Inflammatory macrophage treated with lipopolysaccharide for 4 hours (primary cell): ENCODE measurements at regions not wholly inside any gene's neighbourhood (a gene's known extent, or its start where the extent isn't known, plus 50 kb on each side); places are given as distances from the start of the nearest gene placed in this dataset.

ENCODE experiments used
- DNase-seq: peaks from one replicate; pipeline ENCODE4 v3.0.0-alpha.2; 2020

DNA sequence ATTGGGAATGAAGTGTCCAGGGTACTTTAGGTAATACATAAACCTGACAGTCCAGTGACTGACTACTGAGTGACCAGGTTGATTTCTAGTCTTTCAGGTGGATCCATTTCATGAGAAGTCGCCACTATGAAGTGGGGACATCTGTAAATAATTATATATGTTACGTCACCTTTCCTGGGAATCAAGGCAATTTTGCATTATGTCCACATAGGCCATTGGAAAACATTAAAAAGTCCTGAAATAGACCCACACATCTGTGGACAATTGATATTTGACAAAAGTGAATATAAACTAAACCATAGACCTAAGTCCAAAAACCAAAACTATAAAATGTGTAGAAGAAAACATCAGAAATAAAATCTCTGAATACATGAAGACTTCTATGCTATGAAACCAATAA lies 231.5 kb downstream of the C6orf118 start:
- no peak for DNase-seq

DNA sequence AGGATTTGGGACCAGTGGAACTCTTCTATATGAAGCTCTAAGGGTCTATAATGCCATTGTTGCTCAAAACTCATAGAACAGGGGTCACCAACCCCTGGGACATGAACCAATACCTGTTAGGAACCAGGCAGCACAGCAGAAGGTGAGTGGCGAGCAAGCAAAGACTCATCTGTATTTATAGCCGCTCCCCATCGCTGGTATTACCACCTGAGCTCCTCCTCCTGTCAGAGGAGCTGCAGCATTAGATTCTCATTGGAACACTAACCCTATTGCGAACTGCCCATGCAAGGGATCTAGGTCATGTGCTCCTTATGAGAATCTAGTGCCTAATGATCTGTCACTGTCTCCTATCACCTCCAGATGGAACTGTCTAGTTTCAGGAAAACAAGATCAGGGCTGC lies 237.5 kb downstream of the C6orf118 start:
- no peak for DNase-seq

DNA sequence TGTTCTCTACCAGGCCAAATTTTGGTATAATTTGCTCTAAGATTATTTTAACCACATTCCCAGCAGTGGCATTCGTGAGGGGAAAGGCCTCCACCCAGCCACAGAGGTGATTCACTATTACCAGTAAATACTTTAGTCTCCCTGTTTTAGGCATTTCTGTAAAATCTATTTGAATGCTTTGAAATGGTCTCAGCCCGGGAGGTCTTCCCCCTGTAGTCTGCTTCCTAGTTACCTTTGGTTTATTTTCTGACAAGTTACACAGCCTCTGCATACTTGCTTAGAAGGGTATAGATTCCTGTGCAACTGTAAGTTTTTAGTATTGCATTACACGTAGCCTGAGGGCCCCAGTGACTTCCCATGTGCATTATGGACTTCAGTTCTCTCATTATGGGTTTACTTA lies 248.7 kb downstream of the C6orf118 start:
- no peak for DNase-seq

DNA sequence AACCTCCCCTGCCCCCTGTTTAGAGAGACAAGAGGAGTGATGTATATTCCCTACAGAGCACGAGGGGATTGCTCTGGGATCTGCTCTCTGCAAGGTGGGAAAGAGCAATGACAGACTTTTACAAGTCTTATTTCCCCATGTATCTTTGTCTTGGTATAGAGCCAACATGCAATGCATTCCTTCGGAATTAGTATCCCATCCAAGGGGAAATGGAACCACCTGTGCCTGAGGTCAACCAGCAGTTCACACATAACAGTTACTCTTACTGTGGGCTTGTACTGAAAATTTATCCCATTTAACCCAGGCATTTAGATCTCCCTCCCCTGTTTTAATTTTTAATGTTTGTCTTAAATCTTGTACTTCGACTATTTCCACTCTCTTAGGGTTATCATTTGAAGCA lies 250.4 kb downstream of the C6orf118 start:
- DNase-seq, result no peak

DNA sequence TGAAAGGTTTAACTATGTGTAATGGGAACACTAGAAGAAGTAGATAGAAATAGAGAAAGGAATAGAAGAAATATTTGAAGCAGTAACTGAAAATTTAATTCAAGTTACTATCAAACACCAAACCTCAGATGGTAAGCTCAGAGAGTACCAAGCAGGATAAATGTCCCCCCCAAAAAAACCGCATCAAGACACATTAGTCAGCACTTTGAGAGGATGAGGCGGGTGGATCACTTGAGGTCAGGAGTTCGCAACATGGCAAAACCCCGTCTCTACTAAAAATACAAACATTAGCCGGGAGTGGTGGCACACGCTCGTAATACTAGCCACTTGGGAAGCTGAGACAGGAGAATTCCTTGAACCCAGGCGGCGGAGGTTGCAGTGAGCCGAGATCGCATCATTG lies 253.1 kb downstream of the C6orf118 start:
- DNase-seq, result no peak

DNA sequence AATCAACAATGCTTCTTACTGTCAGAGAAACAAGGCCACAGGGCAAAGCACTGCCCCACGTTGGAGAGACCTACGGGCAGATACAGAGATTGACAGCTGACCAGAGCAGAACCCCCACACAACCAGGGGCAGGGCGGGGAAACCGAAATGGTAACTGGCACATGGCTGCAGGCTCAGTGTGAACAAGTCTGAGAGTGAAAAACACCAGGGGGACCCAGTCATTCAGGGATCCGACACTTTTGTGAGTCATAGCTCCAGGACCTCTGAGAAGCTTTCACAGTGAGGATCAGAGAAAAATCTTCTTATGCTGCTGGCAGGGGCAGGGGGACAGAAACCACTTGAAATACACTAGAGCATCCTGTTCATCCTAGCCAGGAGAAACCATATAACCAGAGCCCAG lies 254.2 kb downstream of the C6orf118 start:
- DNase-seq, result no peak

DNA sequence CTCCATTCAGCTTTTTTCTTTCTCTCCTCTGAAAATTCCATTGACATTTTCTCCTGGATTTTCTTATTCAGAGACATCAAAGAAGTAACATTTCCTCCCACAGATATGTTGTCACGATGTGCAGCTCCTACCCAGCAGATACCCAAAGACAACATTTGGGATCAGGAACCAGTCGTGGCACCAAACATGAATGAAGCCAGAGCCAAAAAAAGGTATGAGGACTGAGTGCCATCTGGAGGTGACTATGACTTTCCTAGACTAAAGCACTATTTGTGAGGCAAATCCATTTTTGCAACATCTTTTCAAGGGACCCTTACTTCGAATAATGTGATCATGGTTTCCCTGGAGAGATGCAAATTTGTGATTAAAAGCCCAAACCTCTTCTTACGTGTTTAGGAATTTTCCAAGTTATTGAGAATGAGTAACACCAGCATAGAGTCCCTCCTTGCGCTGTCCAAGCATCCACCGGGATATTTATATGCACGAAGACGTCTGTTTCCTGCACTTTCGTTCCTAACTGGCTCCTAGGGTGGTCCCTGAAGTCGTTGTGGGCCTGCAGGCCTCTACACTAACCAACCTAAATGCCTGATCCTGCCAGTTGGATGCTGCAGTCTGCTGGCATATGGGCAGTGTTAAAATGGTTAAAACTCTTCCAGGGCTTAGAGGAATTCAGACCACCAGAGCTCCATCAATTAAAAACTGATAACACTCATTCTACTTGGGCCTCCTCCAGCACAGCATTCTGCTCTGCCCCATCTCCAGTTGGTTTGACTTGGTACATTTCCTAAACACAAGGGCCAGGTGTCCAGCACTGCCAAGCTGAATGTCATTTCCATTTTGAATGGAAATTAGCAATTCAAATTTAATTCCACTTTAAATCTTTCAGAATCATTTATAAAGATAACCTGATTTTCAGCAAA lies 256.6 kb downstream of the C6orf118 start:
- DNase-seq, result no peak

DNA sequence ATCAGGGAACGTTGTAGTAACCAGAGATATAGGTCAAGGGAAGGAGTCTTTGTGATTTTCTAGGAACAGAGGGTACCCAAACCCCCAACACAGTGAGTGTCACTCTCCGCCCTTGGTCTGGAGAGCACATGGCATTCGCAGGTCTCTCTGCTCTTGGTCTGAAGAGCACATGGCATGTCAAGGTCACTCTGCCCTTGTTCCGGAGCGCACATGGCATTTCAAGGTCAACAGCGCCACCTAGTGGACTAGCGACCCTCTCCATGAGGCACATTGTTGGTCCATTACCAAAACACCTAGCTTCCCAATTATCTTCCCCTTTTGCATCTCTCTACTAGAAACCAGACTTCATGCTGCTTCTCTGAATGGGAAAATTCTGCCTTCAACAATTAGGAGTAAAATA lies 260.0 kb downstream of the C6orf118 start:
- DNase-seq, result no peak

DNA sequence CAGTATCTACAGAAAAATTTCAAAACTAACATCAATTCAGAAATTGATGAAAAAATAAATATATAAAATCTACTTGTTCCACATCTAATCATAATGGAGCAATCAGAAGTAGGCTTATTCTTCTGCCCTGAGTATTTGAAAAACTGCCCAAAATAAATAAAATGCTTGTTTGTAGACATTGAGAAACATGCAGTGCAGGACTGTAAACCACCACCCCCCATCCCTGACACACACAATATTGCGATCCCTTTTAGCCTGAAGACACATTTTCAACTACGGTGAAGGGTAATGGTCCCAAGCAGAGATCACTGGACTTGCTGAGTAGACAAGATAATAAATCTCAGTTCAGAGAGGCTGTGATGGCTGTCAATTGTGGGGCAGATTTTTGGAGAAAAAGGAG lies 261.5 kb downstream of the C6orf118 start:
- no peak for DNase-seq

DNA sequence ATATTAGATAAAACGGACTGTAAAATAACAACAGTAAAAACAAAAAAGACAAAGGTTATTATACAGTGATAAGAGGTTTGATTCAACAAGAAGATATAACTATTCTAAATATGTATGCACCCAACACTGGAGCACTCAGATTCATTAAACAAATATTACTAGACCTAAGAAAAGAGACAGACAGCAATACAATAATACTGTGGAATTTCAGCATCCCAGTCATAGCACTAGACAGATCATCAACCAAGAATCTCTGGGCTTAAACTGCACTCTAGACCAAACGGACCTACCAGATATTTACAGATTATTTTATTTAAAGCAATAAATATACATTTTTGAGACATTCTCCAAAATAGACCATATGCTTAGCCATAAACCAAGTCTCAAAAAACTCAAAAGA lies 263.8 kb downstream of the C6orf118 start:
- DNase-seq, result no peak

DNA sequence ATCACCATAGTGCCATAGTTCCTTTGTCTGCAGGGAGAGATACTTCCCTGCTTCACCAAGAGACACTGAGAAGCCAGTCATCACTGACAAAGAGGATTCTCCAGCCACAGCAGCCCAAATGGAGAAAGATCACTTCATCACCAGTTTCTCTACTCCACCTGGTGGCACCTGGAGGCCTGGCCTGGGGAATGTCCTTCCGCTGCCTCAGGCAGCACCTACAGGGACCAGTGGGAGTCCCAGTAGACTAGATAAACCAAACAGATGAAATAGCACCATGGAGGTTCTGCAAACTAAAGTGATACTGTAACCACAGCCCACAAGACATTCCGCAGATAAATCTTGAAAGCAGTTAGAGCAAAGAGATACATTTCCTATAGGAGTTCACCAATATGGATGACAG lies 266.5 kb downstream of the C6orf118 start:
- no peak for DNase-seq

DNA sequence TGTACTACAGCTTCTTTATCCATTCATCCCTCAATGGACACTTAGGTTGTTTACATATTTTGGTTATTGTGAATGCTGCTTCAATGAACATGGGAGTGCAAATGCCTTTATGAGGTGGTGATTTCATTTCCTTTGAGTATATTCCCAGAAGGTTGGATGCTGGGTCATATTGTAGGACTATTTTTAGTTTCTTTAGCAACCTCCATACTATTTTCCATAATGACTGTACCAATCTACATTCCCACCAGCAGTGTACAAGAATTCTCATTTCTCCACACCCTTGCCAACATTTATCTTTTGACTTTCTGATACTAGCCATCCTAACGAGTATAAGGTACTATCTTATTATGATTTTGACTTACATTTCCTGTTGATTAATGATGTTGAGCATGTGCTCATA lies 269.0 kb downstream of the C6orf118 start:
- no peak for DNase-seq

DNA sequence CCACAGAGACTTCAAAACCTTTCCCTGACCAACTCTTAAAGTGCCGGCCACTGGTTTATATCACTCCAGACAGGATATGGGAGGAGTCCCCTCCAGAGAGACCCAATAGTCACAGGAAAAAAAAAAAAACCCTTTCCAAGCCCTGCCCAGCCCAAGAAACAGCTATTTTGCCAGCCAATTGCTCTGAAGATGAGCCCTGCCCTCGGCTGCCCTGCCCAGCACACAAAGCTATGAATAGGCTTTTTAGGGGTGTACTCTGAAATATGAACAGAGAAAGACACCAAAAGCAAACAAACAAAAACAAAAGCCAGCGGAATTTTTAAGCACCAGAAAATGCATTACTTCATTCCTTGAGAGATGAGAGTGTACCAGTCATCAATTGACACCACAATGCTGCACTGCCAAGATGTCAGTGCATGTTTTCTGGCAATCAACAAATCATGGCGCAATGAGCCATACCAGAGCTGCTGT lies 275.1 kb downstream of the C6orf118 start:
- no peak for DNase-seq

DNA sequence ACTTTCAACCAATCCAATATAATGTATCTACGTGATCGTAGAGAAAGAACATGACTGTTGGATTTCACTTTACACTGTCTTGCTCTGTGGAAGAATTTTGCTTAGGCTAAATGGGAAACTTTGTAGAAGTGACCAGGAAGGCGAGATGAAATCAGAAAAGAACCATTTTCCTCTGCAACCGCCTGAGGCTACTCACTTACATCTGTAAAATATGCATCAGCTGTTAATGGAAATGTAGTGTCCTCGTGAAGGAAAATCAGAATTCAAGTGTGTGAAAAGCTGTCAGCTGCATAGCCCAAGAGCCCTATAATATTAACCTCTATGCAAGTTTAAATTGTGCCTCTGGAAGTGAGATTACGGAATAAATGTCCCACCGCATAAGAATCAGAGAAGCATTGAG lies 277.9 kb downstream of the C6orf118 start:
- no peak for DNase-seq

DNA sequence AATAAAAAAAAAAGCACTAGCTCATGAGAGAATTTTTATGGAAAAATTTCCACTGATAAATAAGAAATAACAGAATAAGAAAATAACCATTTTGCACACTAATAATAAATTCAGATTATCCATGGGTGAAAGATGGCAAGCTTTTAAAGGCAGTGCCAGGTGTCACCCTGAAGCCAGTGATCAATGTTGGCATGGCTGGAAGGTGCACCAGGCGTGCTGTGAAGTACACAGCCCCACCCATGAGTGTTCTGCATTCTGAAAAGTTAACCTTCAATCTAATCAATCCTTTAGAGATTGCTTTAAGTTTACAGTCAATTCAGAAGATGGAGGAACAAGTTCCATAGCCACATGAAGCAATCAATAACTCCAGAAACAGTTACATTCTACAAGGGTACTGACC lies 284.4 kb downstream of the C6orf118 start:
- no peak for DNase-seq

DNA sequence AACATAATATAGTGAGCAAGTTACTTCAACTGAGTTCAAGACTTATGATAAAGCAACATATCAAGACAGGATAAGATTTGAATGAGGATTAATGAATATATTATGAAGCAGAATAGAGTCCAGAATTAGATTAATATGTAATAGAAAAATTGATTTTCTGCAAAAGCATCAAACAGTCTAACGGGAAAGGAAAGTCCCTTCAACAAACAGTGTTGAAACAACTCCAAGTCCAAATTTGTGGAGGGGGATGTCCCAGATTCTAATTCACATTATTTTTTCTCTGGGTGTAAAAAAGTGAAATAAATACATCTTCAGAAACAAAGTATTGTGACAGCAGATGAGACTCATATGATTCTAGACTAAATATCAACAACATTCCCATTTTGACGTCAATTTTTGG lies 289.7 kb downstream of the C6orf118 start:
- no peak for DNase-seq

DNA sequence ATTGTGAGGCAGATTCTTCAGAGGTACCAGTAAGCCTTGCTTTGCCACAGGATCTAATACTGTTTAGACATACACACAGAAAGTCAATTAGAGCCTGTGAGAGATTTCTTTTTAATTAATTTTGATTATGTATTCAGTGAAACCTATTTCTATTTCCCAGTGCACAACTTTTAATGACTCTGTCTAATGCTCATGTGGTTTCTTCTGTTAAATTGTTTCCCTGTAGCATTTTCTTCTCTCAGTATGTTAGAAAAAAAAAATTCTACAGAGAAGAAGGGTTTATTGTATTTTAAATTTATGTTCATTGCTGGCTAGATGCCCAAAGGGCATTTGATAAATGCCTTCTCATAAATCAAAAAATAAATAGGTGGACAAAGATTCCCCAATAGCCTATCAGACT lies 293.7 kb downstream of the C6orf118 start:
- DNase-seq, result no peak

DNA sequence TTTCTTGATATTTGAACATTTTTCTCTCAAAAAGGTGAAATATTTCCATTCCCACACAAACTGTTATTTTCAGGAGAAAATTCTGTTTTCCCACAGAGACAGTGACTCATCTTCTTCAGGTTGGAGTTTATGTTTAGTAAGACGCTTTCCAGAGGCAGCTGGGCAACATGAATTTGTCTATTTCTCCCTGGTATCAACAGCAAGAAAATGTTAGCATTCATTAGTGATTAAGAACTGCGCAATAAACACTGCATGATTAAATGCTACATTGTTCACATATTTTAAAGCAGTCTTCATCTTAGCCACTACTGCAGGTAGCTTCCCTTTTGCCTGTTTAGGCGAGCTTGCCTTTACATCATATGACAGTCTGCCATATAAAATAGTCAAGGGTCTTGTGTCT lies 295.7 kb downstream of the C6orf118 start:
- DNase-seq, result no peak

DNA sequence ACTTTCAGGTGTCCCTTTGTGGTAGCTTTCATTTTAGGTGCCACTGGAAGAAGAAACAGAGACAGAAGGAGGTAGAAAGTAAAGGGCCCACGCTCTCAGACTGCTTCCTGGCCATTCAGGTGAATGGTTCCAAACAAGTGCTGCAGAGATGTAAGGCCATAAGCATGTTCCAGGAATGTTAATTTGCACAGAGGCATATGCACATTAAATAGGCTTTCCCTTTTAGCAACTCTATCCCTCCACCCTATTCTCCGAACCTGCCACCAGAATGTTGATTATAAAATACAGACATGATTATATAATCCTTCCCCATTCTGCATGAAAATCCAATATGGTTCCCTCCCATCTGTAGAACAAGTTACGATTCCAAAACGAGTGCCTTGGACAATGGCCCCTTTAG lies 297.2 kb downstream of the C6orf118 start:
- DNase-seq, result no peak

DNA sequence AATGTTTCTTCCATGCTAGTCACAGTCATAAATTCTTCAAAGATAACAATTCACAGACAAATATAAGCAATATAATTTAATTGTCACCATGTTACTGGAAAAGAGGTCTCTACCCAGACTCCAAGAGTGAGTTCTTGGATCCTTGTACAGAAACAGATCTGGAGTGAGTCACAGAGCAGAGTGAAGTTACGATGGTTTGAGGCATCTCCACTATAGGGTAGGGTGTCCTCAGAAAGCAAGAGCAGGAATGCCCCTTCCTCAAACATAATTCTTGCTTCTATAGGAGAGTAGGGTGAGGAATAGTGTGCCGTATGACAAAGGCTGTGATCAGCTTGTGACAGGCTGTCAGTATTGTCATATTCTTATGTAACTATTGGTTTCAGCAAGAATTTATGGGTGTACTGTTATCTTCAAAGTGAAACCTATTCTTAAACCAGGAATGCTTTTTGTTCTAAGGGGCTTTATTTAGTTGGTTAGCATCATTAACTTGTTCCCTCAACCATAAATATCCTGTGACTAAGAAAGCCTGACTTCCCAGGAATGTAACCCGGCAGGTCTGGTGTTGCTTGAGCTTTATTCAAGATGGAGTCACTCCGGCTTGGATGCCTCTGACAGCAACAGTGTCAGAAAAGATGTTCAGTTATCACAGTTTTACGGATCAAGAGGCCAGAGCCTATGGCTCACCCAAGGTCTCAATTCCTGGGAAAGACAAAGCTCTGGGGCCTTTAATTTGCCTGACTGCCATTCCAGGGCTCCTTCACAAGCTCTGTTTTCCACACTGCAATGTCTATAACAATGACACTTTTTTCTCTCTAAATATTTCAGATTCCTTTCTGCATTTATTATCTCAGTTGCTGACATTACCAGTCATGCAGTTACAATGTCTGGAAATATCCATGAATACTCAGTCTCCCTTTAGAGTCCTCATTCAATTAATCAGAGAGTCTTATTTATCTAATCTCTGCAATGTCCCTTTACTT lies 298.6 kb downstream of the C6orf118 start:
- DNase-seq, result no peak

DNA sequence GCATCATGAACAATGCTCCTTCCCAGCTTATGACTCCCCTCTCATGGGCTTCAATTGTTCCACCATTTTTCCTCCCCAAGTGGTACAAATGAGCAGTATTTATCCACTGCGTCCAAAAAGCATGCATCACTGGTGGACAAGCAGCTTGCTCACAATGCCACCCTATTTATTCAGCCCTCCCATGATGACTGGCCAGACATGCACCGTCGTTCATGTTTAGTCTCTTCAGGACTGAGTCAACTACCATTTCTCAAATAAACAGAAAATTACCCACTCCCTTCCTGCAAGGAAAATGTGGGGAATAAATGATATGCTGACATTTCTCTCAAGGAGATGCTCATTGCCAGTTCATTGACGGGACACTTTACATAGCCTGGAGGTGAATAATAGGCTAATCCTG lies 300.4 kb downstream of the C6orf118 start:
- DNase-seq, result no peak

DNA sequence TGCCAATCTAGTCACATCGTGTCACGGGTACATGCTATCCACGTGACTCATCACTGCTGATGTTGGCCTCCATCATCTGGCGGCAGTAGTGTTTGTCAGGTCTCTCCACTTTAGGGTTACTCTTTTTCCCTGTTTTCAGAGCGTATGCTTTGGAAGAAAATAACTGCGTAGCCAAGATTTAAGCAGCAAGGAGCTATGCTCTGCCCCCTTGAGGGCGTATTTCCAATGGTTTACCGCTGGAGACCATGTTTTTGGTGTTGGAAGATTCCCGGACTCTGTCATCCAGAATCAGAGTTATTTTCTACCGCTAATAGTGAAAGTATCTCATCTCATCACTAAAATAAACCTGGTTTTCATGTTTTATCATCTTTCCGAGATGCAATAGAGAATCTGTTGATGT lies 306.5 kb downstream of the C6orf118 start:
- DNase-seq, result no peak

DNA sequence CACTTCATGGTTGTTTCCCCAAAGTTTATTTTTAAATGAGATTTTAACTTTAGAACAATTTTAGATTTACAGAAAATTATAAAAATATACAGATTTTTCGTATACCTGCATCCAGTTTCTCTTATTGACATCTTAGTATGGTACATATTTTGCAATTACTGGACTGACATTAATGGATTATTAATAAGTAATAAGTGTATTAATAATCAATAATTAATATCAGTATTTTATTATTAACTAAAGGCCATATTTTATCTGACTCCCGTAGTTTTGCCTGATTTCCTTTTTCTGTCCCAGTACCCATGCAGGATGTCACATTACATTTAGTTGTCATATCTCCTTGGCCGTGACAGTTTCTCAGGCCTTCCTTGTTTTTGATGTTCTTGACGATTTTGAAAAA lies 307.0 kb downstream of the C6orf118 start:
- DNase-seq, result no peak
